ENCODE measurements at regions not wholly inside any gene's neighbourhood (a gene's known extent, or its start where the extent isn't known, plus 50 kb on each side); places are given as distances from the start of the nearest gene placed in this dataset.

GRCh38 chr18:27276886-27277285 lies 91.8 kb upstream of the CHST9 start:
- TF ChIP-seq, protein P1, sequence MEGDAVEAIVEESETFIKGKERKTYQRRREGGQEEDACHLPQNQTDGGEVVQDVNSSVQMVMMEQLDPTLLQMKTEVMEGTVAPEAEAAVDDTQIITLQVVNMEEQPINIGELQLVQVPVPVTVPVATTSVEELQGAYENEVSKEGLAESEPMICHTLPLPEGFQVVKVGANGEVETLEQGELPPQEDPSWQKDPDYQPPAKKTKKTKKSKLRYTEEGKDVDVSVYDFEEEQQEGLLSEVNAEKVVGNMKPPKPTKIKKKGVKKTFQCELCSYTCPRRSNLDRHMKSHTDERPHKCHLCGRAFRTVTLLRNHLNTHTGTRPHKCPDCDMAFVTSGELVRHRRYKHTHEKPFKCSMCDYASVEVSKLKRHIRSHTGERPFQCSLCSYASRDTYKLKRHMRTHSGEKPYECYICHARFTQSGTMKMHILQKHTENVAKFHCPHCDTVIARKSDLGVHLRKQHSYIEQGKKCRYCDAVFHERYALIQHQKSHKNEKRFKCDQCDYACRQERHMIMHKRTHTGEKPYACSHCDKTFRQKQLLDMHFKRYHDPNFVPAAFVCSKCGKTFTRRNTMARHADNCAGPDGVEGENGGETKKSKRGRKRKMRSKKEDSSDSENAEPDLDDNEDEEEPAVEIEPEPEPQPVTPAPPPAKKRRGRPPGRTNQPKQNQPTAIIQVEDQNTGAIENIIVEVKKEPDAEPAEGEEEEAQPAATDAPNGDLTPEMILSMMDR (IDR thresholded peaks at IDR 0.05), result no peak
- no peak for TF ChIP-seq EZH2 (IDR thresholded peaks at IDR 0.05)
- no peak for TF ChIP-seq EZH2phosphoT487 (IDR thresholded peaks at IDR 0.05)
